ENCODE measurements at regions not wholly inside any gene's neighbourhood (a gene's known extent, or its start where the extent isn't known, plus 50 kb on each side); places are given as distances from the start of the nearest gene placed in this dataset.
"Not testable (repeated sequence)": the region's sequence is repeated elsewhere in the genome, so short reads cannot be mapped to it uniquely, and the experiment has no call there.

DNA sequence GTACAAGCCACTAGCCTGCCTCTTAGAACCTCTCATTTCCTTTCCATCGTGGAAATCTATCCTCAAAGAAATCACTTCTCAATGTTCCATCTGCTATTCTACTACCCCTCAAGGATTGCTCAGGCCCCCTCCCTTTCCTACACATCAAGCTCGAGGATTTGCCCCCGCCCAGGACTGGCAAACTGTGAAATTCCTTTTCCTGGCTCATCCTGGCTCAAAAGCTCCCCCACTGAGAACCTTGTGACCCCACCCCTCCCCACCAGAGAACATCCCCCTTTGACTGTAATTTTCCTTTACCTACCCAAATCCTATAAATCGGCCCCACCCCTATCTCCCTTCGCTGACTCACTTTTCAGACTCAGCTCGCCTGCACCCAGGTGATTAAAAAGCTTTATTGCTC, 1103.3 kb upstream of the FAM98A start:
- TF ChIP-seq, protein P1, sequence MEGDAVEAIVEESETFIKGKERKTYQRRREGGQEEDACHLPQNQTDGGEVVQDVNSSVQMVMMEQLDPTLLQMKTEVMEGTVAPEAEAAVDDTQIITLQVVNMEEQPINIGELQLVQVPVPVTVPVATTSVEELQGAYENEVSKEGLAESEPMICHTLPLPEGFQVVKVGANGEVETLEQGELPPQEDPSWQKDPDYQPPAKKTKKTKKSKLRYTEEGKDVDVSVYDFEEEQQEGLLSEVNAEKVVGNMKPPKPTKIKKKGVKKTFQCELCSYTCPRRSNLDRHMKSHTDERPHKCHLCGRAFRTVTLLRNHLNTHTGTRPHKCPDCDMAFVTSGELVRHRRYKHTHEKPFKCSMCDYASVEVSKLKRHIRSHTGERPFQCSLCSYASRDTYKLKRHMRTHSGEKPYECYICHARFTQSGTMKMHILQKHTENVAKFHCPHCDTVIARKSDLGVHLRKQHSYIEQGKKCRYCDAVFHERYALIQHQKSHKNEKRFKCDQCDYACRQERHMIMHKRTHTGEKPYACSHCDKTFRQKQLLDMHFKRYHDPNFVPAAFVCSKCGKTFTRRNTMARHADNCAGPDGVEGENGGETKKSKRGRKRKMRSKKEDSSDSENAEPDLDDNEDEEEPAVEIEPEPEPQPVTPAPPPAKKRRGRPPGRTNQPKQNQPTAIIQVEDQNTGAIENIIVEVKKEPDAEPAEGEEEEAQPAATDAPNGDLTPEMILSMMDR (IDR thresholded peaks at IDR 0.05): not testable (repeated sequence)
- TF ChIP-seq POLR2A (IDR thresholded peaks at IDR 0.05): not testable (repeated sequence)

Data from tibial nerve (tissue), 3 donors.